DMS153 treated with DMSO at 0.1 percent for 48 hours (cell line): ENCODE measurements at regions not wholly inside any gene's neighbourhood (a gene's known extent, or its start where the extent isn't known, plus 50 kb on each side); places are given as distances from the start of the nearest gene placed in this dataset.

Source experiments
- DNase-seq: peaks from one replicate; lab custom pipeline; 2025; ENCODE audit not compliant: unreplicated experiment; lab: John Stamatoyannopoulos, UW

- DNase-seq: no peak
These were observed 51.6 kb upstream of the SRGAP3 start for GRCh38 chr3:9301091-9301490.

DNA sequence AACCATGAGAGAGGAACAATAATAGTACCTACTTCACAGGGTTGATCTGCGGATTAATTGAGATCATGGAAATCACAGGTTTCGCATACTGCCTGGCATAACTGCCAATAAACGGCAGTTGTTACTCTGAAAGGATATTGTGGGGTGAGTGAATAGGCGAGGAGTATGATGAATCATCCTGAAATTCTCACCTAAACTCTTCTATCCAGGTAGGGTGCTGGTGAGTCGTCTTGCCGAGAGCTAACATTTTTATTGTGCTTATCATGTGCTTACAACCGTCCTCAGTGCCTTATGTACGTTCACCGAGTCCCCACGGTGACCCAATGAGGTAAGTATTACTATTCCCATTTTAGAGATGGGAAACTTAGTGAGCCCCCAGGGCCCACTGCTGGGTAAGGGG, 52.4 kb upstream of the SRGAP3 start:
- DNase-seq: no peak

DNA sequence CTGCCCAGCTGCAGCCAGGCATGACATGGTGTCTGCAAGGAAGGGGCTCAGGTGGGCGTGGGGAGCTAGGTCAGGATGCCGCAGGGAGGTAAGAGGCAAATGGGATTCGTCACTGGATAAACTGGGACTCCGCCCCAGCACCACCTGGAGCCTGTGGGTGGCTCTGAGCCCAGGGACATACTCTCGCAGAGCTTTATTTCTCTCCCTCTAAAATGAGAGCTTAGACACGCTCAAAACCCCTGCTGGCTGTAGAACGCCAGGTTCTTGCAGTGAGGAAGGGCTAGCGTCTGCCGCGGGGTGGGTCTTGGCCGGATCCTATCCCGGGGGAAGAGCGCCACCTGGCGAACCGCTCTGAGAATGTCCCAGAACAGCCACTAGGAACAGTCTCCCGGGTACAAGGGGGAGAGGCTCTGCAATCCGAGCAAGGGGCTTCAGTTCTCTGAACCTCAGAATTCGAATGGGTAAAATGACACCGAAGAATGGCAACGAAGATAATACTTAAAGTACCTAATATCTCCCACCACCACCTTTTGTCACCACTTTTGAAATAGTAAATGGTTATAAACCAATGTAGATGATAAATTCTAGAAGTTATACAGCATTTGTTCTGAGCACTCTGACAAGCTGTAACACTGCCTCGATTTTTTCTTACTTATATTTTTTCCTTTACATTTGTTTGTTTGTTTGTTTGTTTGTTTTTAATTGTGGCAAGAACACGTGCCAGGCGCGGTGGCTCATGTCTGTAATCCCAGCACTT, 53.2 kb upstream of the SRGAP3 start:
- DNase-seq: peak; percentile 11

DNA sequence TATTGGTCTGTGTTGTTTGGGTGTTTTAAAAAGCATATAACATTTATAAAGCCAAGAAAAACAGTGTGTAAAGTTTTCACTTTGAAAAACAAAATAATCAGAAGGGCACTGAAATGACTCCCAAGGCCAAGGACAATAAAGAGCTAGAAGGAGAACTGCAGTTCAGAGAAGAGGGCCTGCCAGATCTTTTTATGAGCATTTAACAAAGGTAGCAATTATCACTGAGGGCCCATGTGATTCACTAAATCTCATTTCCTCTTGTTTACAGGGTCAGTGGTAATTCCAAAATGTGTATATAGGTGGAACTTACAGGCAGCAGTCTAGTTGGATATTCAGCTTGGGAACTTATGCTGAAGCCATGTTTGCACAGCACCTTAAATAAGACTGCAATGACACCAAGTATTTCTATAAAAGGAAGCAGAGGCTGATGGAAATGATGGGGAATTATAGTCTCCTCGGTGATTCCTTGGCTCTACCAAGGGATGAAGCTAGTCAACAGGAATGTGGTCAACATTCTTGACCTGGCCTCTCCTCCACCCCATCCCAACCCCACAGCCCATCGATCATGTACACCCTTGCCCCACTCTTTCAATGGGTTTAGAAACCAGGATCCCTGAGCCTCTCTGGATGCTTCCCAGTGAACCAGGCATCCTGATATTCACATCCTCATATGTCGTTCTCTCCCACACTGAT, 54.4 kb upstream of the THUMPD3 start:
- no peak for DNase-seq

DNA sequence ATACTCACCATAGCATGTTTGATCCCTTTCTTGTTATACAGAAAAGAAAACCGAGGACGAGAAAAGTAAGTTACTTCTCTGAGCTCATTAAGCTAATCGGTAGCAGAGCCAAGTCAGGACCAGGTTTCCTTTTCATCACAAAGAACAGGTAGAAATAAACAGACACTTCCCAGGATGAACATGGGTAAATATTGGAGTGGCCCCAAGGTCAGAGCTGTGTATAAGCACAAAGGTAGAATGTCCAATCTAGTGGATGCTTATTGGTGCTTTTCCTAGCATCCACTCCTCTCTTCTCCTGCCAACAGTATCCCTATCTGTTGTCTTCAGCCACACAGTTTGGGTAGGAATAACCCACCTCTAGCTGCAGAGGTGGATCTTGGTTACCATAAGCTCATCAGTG, 52.8 kb upstream of the THUMPD3 start:
- no peak for DNase-seq

GRCh38 chr3:9311228-9311627, 51.6 kb upstream of the THUMPD3 start:
- DNase-seq: no peak
